NCI-H82 (cell line): ENCODE measurements at regions not wholly inside any gene's neighbourhood (a gene's known extent, or its start where the extent isn't known, plus 50 kb on each side); places are given as distances from the start of the nearest gene placed in this dataset.
A peak's percentile ranks its signal among the peaks of the same experiment; 100 is the strongest.
"Not testable (repeated sequence)": the region's sequence is repeated elsewhere in the genome, so short reads cannot be mapped to it uniquely, and the experiment has no call there.

Experiments
- DNase-seq: peaks from one replicate; lab custom pipeline; 2025; lab: John Stamatoyannopoulos, UW

- no peak for DNase-seq
Observed at GRCh38 chr3:193803288-193803687, 210.3 kb downstream of the OPA1 start.

GRCh38 chr3:193805448-193805847 is 212.4 kb downstream of the OPA1 start:
- DNase-seq: peak; percentile 93

- DNase-seq: no peak
Observed at GRCh38 chr3:193808317-193808716, 215.3 kb downstream of the OPA1 start.

- DNase-seq: no peak
Observed at GRCh38 chr3:193809106-193809505, 216.1 kb downstream of the OPA1 start.

- DNase-seq: no peak
Observed at GRCh38 chr3:193812078-193812725, 219.2 kb downstream of the OPA1 start.

- DNase-seq: peak; percentile 17
Observed at GRCh38 chr3:193812791-193813500, 219.9 kb downstream of the OPA1 start.

- no peak for DNase-seq
Observed at GRCh38 chr3:193813501-193813830, 220.5 kb downstream of the OPA1 start.

- no peak for DNase-seq
Observed at GRCh38 chr3:193814166-193814892, 221.3 kb downstream of the OPA1 start.

- no peak for DNase-seq
Observed at GRCh38 chr3:193815246-193816027, 222.4 kb downstream of the OPA1 start.

- no peak for DNase-seq
Observed at GRCh38 chr3:193816028-193816395, 223.0 kb downstream of the OPA1 start.

GRCh38 chr3:193816656-193817311 is 223.8 kb downstream of the OPA1 start:
- peak; percentile 95 for DNase-seq

GRCh38 chr3:193819117-193820010 is 226.4 kb downstream of the OPA1 start:
- DNase-seq: no peak

- DNase-seq: no peak
Observed at GRCh38 chr3:193821151-193821668, 228.2 kb downstream of the OPA1 start.

GRCh38 chr3:193822492-193823212 is 229.6 kb downstream of the OPA1 start:
- DNase-seq: no peak

- not testable (repeated sequence) for DNase-seq
Observed at GRCh38 chr3:193823213-193823605, 230.2 kb downstream of the OPA1 start.

GRCh38 chr3:193824365-193824764 is 231.4 kb downstream of the OPA1 start:
- no peak for DNase-seq

- DNase-seq: no peak
Observed at GRCh38 chr3:193825617-193826016, 232.6 kb downstream of the OPA1 start.

GRCh38 chr3:193826159-193826795 is 233.3 kb downstream of the OPA1 start:
- no peak for DNase-seq

GRCh38 chr3:193827040-193827669 is 234.1 kb downstream of the OPA1 start:
- DNase-seq: no peak
